HG03521 (cell line): ENCODE measurements at regions not wholly inside any gene's neighbourhood (a gene's known extent, or its start where the extent isn't known, plus 50 kb on each side); places are given as distances from the start of the nearest gene placed in this dataset.
A peak's percentile ranks its signal among the peaks of the same experiment; 100 is the strongest.
"Not testable (repeated sequence)": the region's sequence is repeated elsewhere in the genome, so short reads cannot be mapped to it uniquely, and the experiment has no call there.

Source experiments
- ATAC-seq: cut with Tn5 transposase; IDR thresholded peaks from one replicate; pipeline ENCODE4 v1.9.1; 2021; ENCODE audit warnings: mild to moderate bottlenecking, moderate library complexity; ENCODE audit not compliant: unreplicated experiment

- no peak for ATAC-seq
Observed at GRCh38 chr7:17396692-17397091, 98.2 kb downstream of the AHR start.

- ATAC-seq, result peak; percentile 58
Observed at GRCh38 chr7:17401791-17402627, 103.6 kb downstream of the AHR start.

GRCh38 chr7:17402628-17403278 is 104.3 kb downstream of the AHR start:
- ATAC-seq, result peak; percentile 62

- no peak for ATAC-seq
Observed at GRCh38 chr7:17404006-17404405, 105.6 kb downstream of the AHR start.

- no peak for ATAC-seq
Observed at GRCh38 chr7:17405786-17406185, 107.3 kb downstream of the AHR start.

- no peak for ATAC-seq
Observed at GRCh38 chr7:17406738-17407137, 108.3 kb downstream of the AHR start.

- no peak for ATAC-seq
Observed at GRCh38 chr7:17407229-17407628, 108.8 kb downstream of the AHR start.

GRCh38 chr7:17408245-17408903 is 109.9 kb downstream of the AHR start:
- no peak for ATAC-seq

GRCh38 chr7:17408904-17409290 is 110.4 kb downstream of the AHR start:
- no peak for ATAC-seq

GRCh38 chr7:17411922-17412321 is 113.5 kb downstream of the AHR start:
- peak; percentile 74 for ATAC-seq

- ATAC-seq, result no peak
Observed at GRCh38 chr7:17412883-17413282, 114.4 kb downstream of the AHR start.

- ATAC-seq, result no peak
Observed at GRCh38 chr7:17415955-17416354, 117.5 kb downstream of the AHR start.

GRCh38 chr7:17420308-17421015 is 122.0 kb downstream of the AHR start:
- ATAC-seq, result not testable (repeated sequence)

- ATAC-seq, result no peak
Observed at GRCh38 chr7:17421941-17422340, 123.5 kb downstream of the AHR start.

GRCh38 chr7:17422966-17423365 is 124.5 kb downstream of the AHR start:
- no peak for ATAC-seq

- no peak for ATAC-seq
Observed at GRCh38 chr7:17427924-17428323, 129.5 kb downstream of the AHR start.

- ATAC-seq, result no peak
Observed at GRCh38 chr7:17429579-17429978, 131.1 kb downstream of the AHR start.

- no peak for ATAC-seq
Observed at GRCh38 chr7:17432793-17433192, 134.3 kb downstream of the AHR start.

- ATAC-seq, result no peak
Observed at GRCh38 chr7:17434191-17434590, 135.7 kb downstream of the AHR start.

- no peak for ATAC-seq
Observed at GRCh38 chr7:17434841-17435692, 136.6 kb downstream of the AHR start.
